ENCODE measurements at regions not wholly inside any gene's neighbourhood (a gene's known extent, or its start where the extent isn't known, plus 50 kb on each side); places are given as distances from the start of the nearest gene placed in this dataset.

DNA sequence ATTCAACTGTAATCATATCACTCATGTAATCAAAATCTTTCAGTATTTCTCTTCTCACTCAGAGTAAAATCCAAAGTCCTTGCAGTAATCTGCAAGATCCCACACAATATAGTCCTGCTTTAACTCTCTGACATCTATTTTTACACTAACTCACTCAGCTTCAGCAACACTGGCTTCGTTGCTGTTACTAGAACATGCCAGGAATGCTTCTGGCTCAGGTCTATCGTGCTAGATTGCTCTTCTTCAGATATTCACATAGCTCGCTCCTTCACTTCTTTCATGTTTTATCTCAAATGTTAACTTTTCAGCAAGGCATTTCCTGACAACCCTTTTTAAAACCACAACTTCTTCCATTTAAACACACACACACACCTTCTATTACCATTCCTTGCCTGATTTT lies 331.7 kb upstream of the HTR2C start:
- H3K9ac ChIP-seq (ENCODE audit: low read length): no peak overlapping the region
- H3K36me3 ChIP-seq (ENCODE audit: low read length): no peaks in the 10 kb centered on the region
- H3K27ac ChIP-seq (ENCODE audit: low read depth, low read length): no peak overlapping the region
- no peaks in the 10 kb centered on the region for H3K9me2 ChIP-seq (replicated peaks; ENCODE audit: insufficient read depth, low read length)
- H3K79me2 ChIP-seq (ENCODE audit: insufficient read depth, low read length): no peaks in the 10 kb centered on the region
- H3F3A ChIP-seq (ENCODE audit: insufficient read depth): no peaks in the 10 kb centered on the region
- no peaks in the 10 kb centered on the region for H3K27me3 ChIP-seq (ENCODE audit: low read length)
- H3K4me3 ChIP-seq (ENCODE audit: insufficient read depth, low read length, poor library complexity, severe bottlenecking): no peak overlapping the region
- H4K20me1 ChIP-seq (ENCODE audit: low read depth, low read length): no peaks in the 10 kb centered on the region
- no peak overlapping the region for H3K4me2 ChIP-seq (ENCODE audit: low read depth, low read length, poor library complexity, severe bottlenecking)
- H2AFZ ChIP-seq (ENCODE audit: low read depth, low read length, severe bottlenecking): no peak overlapping the region
- no peak for TF ChIP-seq CTCF (IDR thresholded peaks at IDR 0.05; ENCODE audit: insufficient read depth, low read length, poor library complexity, severe bottlenecking)
- TF ChIP-seq EZH2phosphoT487 (conservative IDR thresholded peaks at IDR 0.05; ENCODE audit: low read length): no peak
- H3K9me3 ChIP-seq (ENCODE audit: insufficient read depth, low read length): no peaks in the 10 kb centered on the region

DNA sequence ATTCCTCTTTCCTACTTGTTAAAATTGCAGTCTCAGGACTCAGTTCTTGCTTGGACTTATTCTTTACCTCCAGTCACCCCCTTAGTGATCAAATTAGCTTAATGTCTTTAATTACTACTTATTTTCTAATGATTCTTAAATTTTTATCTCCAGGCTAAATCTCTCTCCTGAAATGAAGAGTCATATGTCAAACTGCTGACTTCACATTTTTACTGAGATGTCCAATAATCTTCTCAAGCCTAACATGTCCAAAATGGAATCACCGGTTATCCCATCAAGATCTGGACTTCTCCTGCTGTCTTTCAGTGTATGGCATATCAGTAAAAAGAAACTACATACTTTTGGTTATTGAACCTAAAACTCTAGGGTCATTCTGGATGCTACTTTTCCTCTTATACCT lies 332.3 kb upstream of the HTR2C start:
- Histone ChIP-seq H3K79me2 (ENCODE audit: insufficient read depth, low read length) (no peaks in the 10 kb centered on the region), H3K4me2 (ENCODE audit: low read depth, low read length, poor library complexity, severe bottlenecking) (no peak overlapping the region), H2AFZ (ENCODE audit: low read depth, low read length, severe bottlenecking) (no peak overlapping the region), H4K20me1 (ENCODE audit: low read depth, low read length) (no peaks in the 10 kb centered on the region), H3K27ac (ENCODE audit: low read depth, low read length) (no peak overlapping the region), H3K36me3 (ENCODE audit: low read length) (no peaks in the 10 kb centered on the region), H3F3A (ENCODE audit: insufficient read depth) (no peaks in the 10 kb centered on the region), H3K27me3 (ENCODE audit: low read length) (no peaks in the 10 kb centered on the region), H3K9me2 (replicated peaks; ENCODE audit: insufficient read depth, low read length) (no peaks in the 10 kb centered on the region), H3K9me3 (ENCODE audit: insufficient read depth, low read length) (no peaks in the 10 kb centered on the region), H3K9ac (ENCODE audit: low read length) (no peak overlapping the region), H3K4me3 (ENCODE audit: insufficient read depth, low read length, poor library complexity, severe bottlenecking) (no peak overlapping the region)
- TF ChIP-seq CTCF (IDR thresholded peaks at IDR 0.05; ENCODE audit: insufficient read depth, low read length, poor library complexity, severe bottlenecking): no peak
- TF ChIP-seq EZH2phosphoT487 (conservative IDR thresholded peaks at IDR 0.05; ENCODE audit: low read length): no peak

GRCh38 chrX:114221445-114221844 lies 362.4 kb upstream of the HTR2C start:
- no peak overlapping the region for H3K4me2 ChIP-seq (ENCODE audit: low read depth, low read length, poor library complexity, severe bottlenecking)
- no peak for TF ChIP-seq EZH2phosphoT487 (conservative IDR thresholded peaks at IDR 0.05; ENCODE audit: low read length)
- TF ChIP-seq CTCF (IDR thresholded peaks at IDR 0.05; ENCODE audit: insufficient read depth, low read length, poor library complexity, severe bottlenecking): no peak
- no peak overlapping the region for H2AFZ ChIP-seq (ENCODE audit: low read depth, low read length, severe bottlenecking)
- H3F3A ChIP-seq (ENCODE audit: insufficient read depth): no peaks in the 10 kb centered on the region
- no peak overlapping the region for H3K27ac ChIP-seq (ENCODE audit: low read depth, low read length)
- no peaks in the 10 kb centered on the region for H3K27me3 ChIP-seq (ENCODE audit: low read length)
- H3K9ac ChIP-seq (ENCODE audit: low read length): no peak overlapping the region
- no peaks in the 10 kb centered on the region for H4K20me1 ChIP-seq (ENCODE audit: low read depth, low read length)
- no peak overlapping the region for H3K4me3 ChIP-seq (ENCODE audit: insufficient read depth, low read length, poor library complexity, severe bottlenecking)
- H3K9me3 ChIP-seq (ENCODE audit: insufficient read depth, low read length): no peaks in the 10 kb centered on the region
- H3K79me2 ChIP-seq (ENCODE audit: insufficient read depth, low read length): no peaks in the 10 kb centered on the region
- no peaks in the 10 kb centered on the region for H3K36me3 ChIP-seq (ENCODE audit: low read length)
- H3K9me2 ChIP-seq (replicated peaks; ENCODE audit: insufficient read depth, low read length): no peaks in the 10 kb centered on the region

GRCh38 chrX:114210879-114211278 lies 373.0 kb upstream of the HTR2C start:
- no peak overlapping the region for H3K9ac ChIP-seq (ENCODE audit: low read length)

More at GRCh38 chrX:114210879-114211278, 373.0 kb upstream of the HTR2C start:
- H2AFZ ChIP-seq (ENCODE audit: low read depth, low read length, severe bottlenecking): no peak overlapping the region
- H3K79me2 ChIP-seq (ENCODE audit: insufficient read depth, low read length): no peaks in the 10 kb centered on the region
- H3K36me3 ChIP-seq (ENCODE audit: low read length): no peaks in the 10 kb centered on the region
- no peaks in the 10 kb centered on the region for H3K9me3 ChIP-seq (ENCODE audit: insufficient read depth, low read length)
- no peaks in the 10 kb centered on the region for H3K27me3 ChIP-seq (ENCODE audit: low read length)
- no peak overlapping the region for H3K27ac ChIP-seq (ENCODE audit: low read depth, low read length)
- no peaks in the 10 kb centered on the region for H4K20me1 ChIP-seq (ENCODE audit: low read depth, low read length)
- TF ChIP-seq CTCF (IDR thresholded peaks at IDR 0.05; ENCODE audit: insufficient read depth, low read length, poor library complexity, severe bottlenecking) (no peak), EZH2phosphoT487 (conservative IDR thresholded peaks at IDR 0.05; ENCODE audit: low read length) (no peak)
- H3F3A ChIP-seq (ENCODE audit: insufficient read depth): no peaks in the 10 kb centered on the region
- H3K9me2 ChIP-seq (replicated peaks; ENCODE audit: insufficient read depth, low read length): no peaks in the 10 kb centered on the region
- H3K4me2 ChIP-seq (ENCODE audit: low read depth, low read length, poor library complexity, severe bottlenecking): no peak overlapping the region
- H3K4me3 ChIP-seq (ENCODE audit: insufficient read depth, low read length, poor library complexity, severe bottlenecking): no peak overlapping the region
